B cell (primary cell): ENCODE measurements at regions not wholly inside any gene's neighbourhood (a gene's known extent, or its start where the extent isn't known, plus 50 kb on each side); places are given as distances from the start of the nearest gene placed in this dataset.

Experiments used
- ATAC-seq: fragments of 200-7000 bp; cut with Tn5 transposase; one replicate; pipeline ENCODE4 v1.10.0; 2021; ENCODE audit warnings: low read depth, mild to moderate bottlenecking, moderate number of reproducible peaks, moderate library complexity
- CTCF ChIA-PET: fragments of 350-600 bp; sonication (Branson Sonifier 250); formaldehyde crosslinking; loops from one replicate; lab custom pipeline; 2021; ENCODE audit warnings: antibody characterized with exemption, inconsistent platforms; lab: Charles Lee
- POLR2A ChIA-PET: fragments of 350-600 bp; sonication (Branson Sonifier 250); formaldehyde crosslinking; loops from one replicate; lab custom pipeline; 2021; ENCODE audit warnings: antibody characterized with exemption; lab: Charles Lee
- DNase-seq: peaks from one replicate; pipeline ENCODE4 v3.0.0; 2013
- H2AFZ ChIP-seq: 2 replicates; pipeline ENCODE4 v1.6.1; 2012; ENCODE audit warnings: mild to moderate bottlenecking, low read depth, low read length; ENCODE audit not compliant: insufficient read depth, poor library complexity, severe bottlenecking
- H3K27ac ChIP-seq, 2 donors: 1 replicate in 1 of 2; 2 replicates in 1 of 2; pipeline ENCODE4 v1.5.1; 2012 to 2013; ENCODE audit warnings: low read length in 2 of 2, mild to moderate bottlenecking in 2 of 2, moderate library complexity in 1 of 2
- H3K27me3 ChIP-seq, 4 experiments: fragments of 200-600 bp in 1 of 4; sonication (generic) in 1 of 4; replicated peaks in 1 of 4; 1 replicate in 2 of 4; 2 replicates in 2 of 4; pipeline versions ENCODE4 v1.6.1 to v1.7.0; 2013 to 2016; ENCODE audit warnings: low read length in 3 of 4, mild to moderate bottlenecking in 2 of 4, mixed read lengths in 1 of 4, moderate library complexity in 1 of 4; ENCODE audit not compliant: insufficient read depth in 4 of 4, control insufficient read depth in 3 of 4; ENCODE audit errors: control extremely low read depth in 1 of 4
- H3K36me3 ChIP-seq, 2 experiments: replicated peaks in 1 of 2; 1 replicate in 1 of 2; 2 replicates in 1 of 2; pipeline versions ENCODE4 v1.6.1 to v1.7.1; 2013; ENCODE audit warnings: low read length in 1 of 2; ENCODE audit not compliant: insufficient read depth in 2 of 2, control insufficient read depth in 1 of 2; ENCODE audit errors: control extremely low read depth in 1 of 2, extremely low read depth in 1 of 2
- H3K4me1 ChIP-seq, 2 donors: fragments of 200-600 bp in 1 of 2; sonication (generic) in 1 of 2; 1 replicate in 1 of 2; 2 replicates in 1 of 2; pipeline versions ENCODE4 v1.5.1 to v1.6.1; 2013 to 2017; ENCODE audit warnings: low read length in 2 of 2; ENCODE audit not compliant: control insufficient read depth in 2 of 2, insufficient read depth in 2 of 2
- H3K4me2 ChIP-seq: replicated peaks from 2 replicates; pipeline ENCODE3; 2012; ENCODE audit warnings: mild to moderate bottlenecking, low read depth, low read length; ENCODE audit not compliant: poor library complexity, severe bottlenecking
- H3K4me3 ChIP-seq, 5 experiments: fragments of 200-600 bp in 1 of 5; sonication (generic) in 1 of 5; 1 replicate in 3 of 5; 2 replicates in 2 of 5; pipeline versions ENCODE4 v1.5.1 to v1.7.0; 2011 to 2016; ENCODE audit warnings: low read length in 4 of 5, mild to moderate bottlenecking in 4 of 5, low read depth in 2 of 5, control low read depth in 1 of 5, moderate library complexity in 1 of 5; ENCODE audit not compliant: insufficient read depth in 1 of 5; ENCODE audit errors: control extremely low read depth in 1 of 5, extremely low read depth in 1 of 5
- H3K79me2 ChIP-seq: fragments of 200-600 bp; sonication (generic); one replicate; pipeline ENCODE4 v1.6.0; 2016; ENCODE audit warnings: low read length; ENCODE audit not compliant: control insufficient read depth, insufficient read depth
- H3K9ac ChIP-seq: fragments of 200-600 bp; sonication (generic); 2 replicates; pipeline ENCODE4 v1.6.1; 2017; ENCODE audit warnings: mild to moderate bottlenecking, low read length, moderate library complexity
- H3K9me3 ChIP-seq, 3 donors: one replicate each; pipeline versions ENCODE4 v1.6.1 to v1.7.1; 2013; ENCODE audit warnings: low read length in 2 of 3; ENCODE audit not compliant: control insufficient read depth in 2 of 3, insufficient read depth in 1 of 3; ENCODE audit errors: control extremely low read depth in 1 of 3
- H4K20me1 ChIP-seq: 2 replicates; pipeline ENCODE4 v1.6.0; 2012; ENCODE audit warnings: mild to moderate bottlenecking, low read length; ENCODE audit not compliant: insufficient read depth, control insufficient read depth, poor library complexity, severe bottlenecking
- H3K27ac Mint-ChIP-seq: one replicate; pipeline ENCODE4 v1.8.0; 2021; ENCODE audit warnings: mixed read lengths
- H3K27me3 Mint-ChIP-seq: one replicate; pipeline ENCODE4 v1.8.0; 2021; ENCODE audit warnings: mixed read lengths
- H3K4me1 Mint-ChIP-seq: one replicate; pipeline ENCODE4 v1.8.0; 2021; ENCODE audit warnings: mixed read lengths
- H3K4me3 Mint-ChIP-seq: one replicate; pipeline ENCODE4 v1.8.0; 2021; ENCODE audit warnings: mixed read lengths
- H3K9me3 Mint-ChIP-seq: one replicate; pipeline ENCODE4 v1.8.0; 2022; ENCODE audit warnings: mixed read lengths; ENCODE audit not compliant: insufficient read depth
- CTCF ChIP-seq: fragments of 200-600 bp; IDR thresholded peaks from one replicate; pipeline ENCODE4 v1.8.0; 2022; ENCODE audit warnings: antibody characterized with exemption, mild to moderate bottlenecking
- EZH2 ChIP-seq: IDR thresholded peaks from 2 replicates; pipeline ENCODE4 v1.6.1; 2012; ENCODE audit warnings: borderline replicate concordance, low read depth, mild to moderate bottlenecking, moderate library complexity, low read length; ENCODE audit not compliant: insufficient read depth, poor library complexity, severe bottlenecking
- WGBS: methylation state at CpG from one replicate; pipeline ENCODE4 v1.1.5; 2013; ENCODE audit warnings: missing lambda C conversion rate; ENCODE audit not compliant: insufficient coverage; 5-methylcytosine and 5-hydroxymethylcytosine counted together
- intact Hi-C: fragments of 100-400 bp; cut with micrococcal nuclease; formaldehyde crosslinking; loops from one replicate; pipeline ENCODE4 v1.10.0; 2022

GRCh38 chr3:189401196-189401595 is 229.4 kb downstream of the TPRG1 start:
- Histone ChIP-seq H3K36me3 (no peaks in the 10 kb centered on the region), H3K4me2 (no peak overlapping the region), H3K9me3 (no peaks in the 10 kb centered on the region), H3K9ac (no peak overlapping the region), H4K20me1 (no peaks in the 10 kb centered on the region), H3K79me2 (no peaks in the 10 kb centered on the region), H3K27me3 (no peaks in the 10 kb centered on the region), H3K4me1 (no peaks in the 10 kb centered on the region), H3K4me3 (no peak overlapping the region), H2AFZ (no peak overlapping the region), H3K27ac (no peak overlapping the region)
- no peaks in the 10 kb centered on the region for H3K27me3 Mint-ChIP-seq
- POLR2A ChIA-PET, result no interaction called here
- H3K4me1 Mint-ChIP-seq, result no peaks in the 10 kb centered on the region
- no peaks in the 10 kb centered on the region for H3K9me3 Mint-ChIP-seq
- no peak overlapping the region for H3K4me3 Mint-ChIP-seq
- TF ChIP-seq EZH2, result no peak
- no peak for TF ChIP-seq CTCF
- CTCF ChIA-PET, result no interaction called here
- no CpG with 5 or more reads among the region's 2 CpGs for WGBS
- ATAC-seq (no peak), DNase-seq (no peak)
- no peak overlapping the region for H3K27ac Mint-ChIP-seq
- intact Hi-C loops, result no loop called here

DNA sequence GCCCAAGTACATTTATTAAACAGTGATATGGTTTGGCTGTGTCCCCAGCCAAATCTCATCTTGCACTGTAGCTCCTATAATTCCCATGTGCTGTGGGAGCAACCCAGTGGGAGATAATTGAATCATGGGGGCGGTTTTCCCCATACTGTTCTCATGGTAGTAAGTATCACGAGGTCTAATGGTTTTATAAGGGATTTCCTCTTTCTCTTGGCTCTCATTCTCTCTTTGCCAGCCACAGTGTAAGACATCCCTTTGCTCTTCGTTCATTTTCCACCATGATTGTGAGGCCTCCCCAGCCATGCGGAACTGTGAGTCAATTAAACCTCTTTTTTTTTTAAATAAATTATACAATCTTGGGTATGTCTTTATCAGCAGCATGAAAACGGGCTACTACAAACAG is 228.0 kb upstream of the TP63 start:
- TF ChIP-seq CTCF, result no peak
- TF ChIP-seq EZH2, result no peak
- Histone ChIP-seq H4K20me1 (no peaks in the 10 kb centered on the region), H3K4me1 (no peaks in the 10 kb centered on the region), H3K4me3 (no peak overlapping the region), H3K27me3 (no peaks in the 10 kb centered on the region), H3K79me2 (no peaks in the 10 kb centered on the region), H3K4me2 (no peak overlapping the region), H3K36me3 (no peaks in the 10 kb centered on the region), H3K9ac (no peak overlapping the region), H3K9me3 (no peaks in the 10 kb centered on the region), H2AFZ (no peak overlapping the region), H3K27ac (no peak overlapping the region)
- Mint-ChIP-seq H3K4me3 (no peak overlapping the region), H3K9me3 (no peaks in the 10 kb centered on the region), H3K27ac (no peak overlapping the region), H3K27me3 (no peaks in the 10 kb centered on the region), H3K4me1 (no peaks in the 10 kb centered on the region)
- POLR2A ChIA-PET, result no interaction called here
- ATAC-seq (no peak), DNase-seq (no peak)
- no CpG with 5 or more reads among the region's 5 CpGs for WGBS
- intact Hi-C loops, result no loop called here
- CTCF ChIA-PET, result no interaction called here
